Endothelial cell of umbilical vein (primary cell): ENCODE measurements at regions not wholly inside any gene's neighbourhood (a gene's known extent, or its start where the extent isn't known, plus 50 kb on each side); places are given as distances from the start of the nearest gene placed in this dataset.

ENCODE experiments used
- BruUV-seq: library from RNA; stranded (reverse); fragments of 400-500 nt; replicated peaks from 2 replicates; lab custom pipeline; 2021; lab: Mats Ljungman, UMichigan
- CTCF ChIA-PET: fragments of 300-600, 350-600 bp; sonication (Branson Sonifier 250); formaldehyde crosslinking; loops from one replicate; lab custom pipeline; 2021; ENCODE audit warnings: antibody characterized with exemption, inconsistent platforms; lab: Charles Lee
- POLR2A ChIA-PET: fragments of 300-600, 350-600 bp; sonication (Branson Sonifier 250); formaldehyde crosslinking; loops from one replicate; lab custom pipeline; 2021; ENCODE audit warnings: antibody characterized with exemption, inconsistent platforms; lab: Charles Lee
- DNase-seq: peaks from one replicate; pipeline ENCODE4 v3.0.0-alpha.2; 2011; ENCODE audit warnings: low read depth, low spot score
- FAIRE-seq: peaks from 2 replicates; lab custom pipeline; 2011; peaks lifted over from hg19 to GRCh38; lab: Jason Lieb, UNC
- H2AFZ ChIP-seq: 2 replicates; pipeline ENCODE4 v1.6.0; 2012; ENCODE audit warnings: low read depth, low read length, control low read depth, inconsistent platforms
- H3K27ac ChIP-seq: 2 replicates; pipeline ENCODE4 v1.5.1; 2011; ENCODE audit warnings: low read depth, mild to moderate bottlenecking, control low read depth, low read length, moderate library complexity; ENCODE audit not compliant: insufficient read depth
- H3K27me3 ChIP-seq, 2 experiments: 2 replicates each; pipeline versions ENCODE4 v1.6.0 to v1.6.1; 2011; ENCODE audit warnings: low read length in 2 of 2, mixed read lengths in 1 of 2; ENCODE audit not compliant: control insufficient read depth in 2 of 2, insufficient read depth in 2 of 2
- H3K36me3 ChIP-seq, 2 experiments: 2 replicates in 1 of 2; 3 replicates in 1 of 2; pipeline ENCODE4 v1.5.1; 2011; ENCODE audit warnings: low read length in 2 of 2, mild to moderate bottlenecking in 1 of 2, moderate library complexity in 1 of 2; ENCODE audit not compliant: control insufficient read depth in 2 of 2, insufficient read depth in 2 of 2; ENCODE audit errors: extremely low read depth in 1 of 2
- H3K4me1 ChIP-seq: 3 replicates; pipeline ENCODE4 v1.5.1; 2011; ENCODE audit warnings: mild to moderate bottlenecking, low read length; ENCODE audit not compliant: control insufficient read depth, insufficient read depth; ENCODE audit errors: extremely low read depth
- H3K4me2 ChIP-seq: 2 replicates; pipeline ENCODE4 v1.6.1; 2011; ENCODE audit warnings: low read length, control low read depth, mixed read lengths; ENCODE audit not compliant: insufficient read depth
- H3K4me3 ChIP-seq, 3 experiments: fragments of 200-600 bp in 1 of 3; sonication (generic), shearing (Covaris generic) in 1 of 3; replicated peaks in 1 of 3; 2 replicates each; pipeline ENCODE4 v1.5.1; 2011 to 2016; ENCODE audit warnings: control low read depth in 3 of 3, low read length in 3 of 3, mild to moderate bottlenecking in 2 of 3, inconsistent platforms in 1 of 3, low read depth in 1 of 3, moderate library complexity in 1 of 3; ENCODE audit not compliant: insufficient read depth in 1 of 3
- H3K79me2 ChIP-seq: 2 replicates; pipeline ENCODE4 v1.6.0; 2012; ENCODE audit warnings: low read length, inconsistent platforms; ENCODE audit not compliant: control insufficient read depth, insufficient read depth
- H3K9ac ChIP-seq: replicated peaks from 2 replicates; pipeline ENCODE3; 2011; ENCODE audit warnings: low read length, control low read depth; ENCODE audit not compliant: insufficient read depth; ENCODE audit errors: extremely low read depth
- H3K9me1 ChIP-seq: replicated peaks from 3 replicates; pipeline ENCODE4 v1.6.0; 2011; ENCODE audit warnings: mild to moderate bottlenecking, low read length; ENCODE audit not compliant: control insufficient read depth, insufficient read depth; ENCODE audit errors: extremely low read depth
- H3K9me3 ChIP-seq: replicated peaks from 2 replicates; pipeline ENCODE4 v1.5.1; 2012; ENCODE audit warnings: low read length, inconsistent platforms; ENCODE audit not compliant: control insufficient read depth, insufficient read depth
- H4K20me1 ChIP-seq: replicated peaks from 2 replicates; pipeline ENCODE3; 2011; ENCODE audit warnings: mild to moderate bottlenecking, low read length; ENCODE audit not compliant: control insufficient read depth, insufficient read depth; ENCODE audit errors: extremely low read depth
- EZH2 ChIP-seq: IDR thresholded peaks from 2 replicates; pipeline ENCODE4 v1.6.1; 2012; ENCODE audit warnings: borderline replicate concordance, low read depth, mild to moderate bottlenecking, moderate library complexity, low read length, inconsistent platforms; ENCODE audit not compliant: severe bottlenecking
- FOS ChIP-seq: IDR thresholded peaks from 2 replicates; pipeline ENCODE4 v1.6.1; 2011; ENCODE audit warnings: mild to moderate bottlenecking, low read length, moderate library complexity, borderline replicate concordance; ENCODE audit not compliant: insufficient read depth
- GATA2 ChIP-seq: IDR thresholded peaks from 2 replicates; pipeline ENCODE4 v1.7.0; 2011; ENCODE audit warnings: low read depth, mild to moderate bottlenecking, moderate library complexity, mixed read lengths, low read length; ENCODE audit not compliant: insufficient read length, insufficient read depth
- JUN ChIP-seq: IDR thresholded peaks from 2 replicates; pipeline ENCODE4 v1.6.1; 2011; ENCODE audit warnings: borderline replicate concordance, low read depth; ENCODE audit not compliant: insufficient read length, insufficient read depth
- MYC ChIP-seq: IDR thresholded peaks from one replicate; pipeline ENCODE4 v1.6.1; 2011; ENCODE audit warnings: mild to moderate bottlenecking, low read depth, low read length
- POLR2A ChIP-seq: IDR thresholded peaks from 2 replicates; pipeline ENCODE4 v1.6.1; 2012; ENCODE audit warnings: low read depth, mild to moderate bottlenecking, control low read depth, low read length
- POLR2AphosphoS5 ChIP-seq: IDR thresholded peaks from 2 replicates; pipeline ENCODE4 v1.6.1; 2012; ENCODE audit warnings: low read depth, mild to moderate bottlenecking, control low read depth, low read length, moderate library complexity; ENCODE audit not compliant: insufficient read depth
- dilution Hi-C: fragments of 300-500 bp; cut with MboI; formaldehyde crosslinking; loops from one replicate; pipeline ENCODE4 v1.15.0; 2019; ENCODE audit warnings: low sequenced_read_pairs; ENCODE audit not compliant: extremely low pct_ligation_motif_present
- intact Hi-C: fragments of 100-400 bp; cut with micrococcal nuclease; formaldehyde crosslinking; loops from one replicate; pipeline ENCODE4 v1.10.0; 2022
- TF ChIP-seq, protein P1 (sequence below), 2 donors: IDR thresholded peaks; 1 replicate in 1 of 2; 2 replicates in 1 of 2; pipeline ENCODE4 v1.5.1; 2011; ENCODE audit warnings: low read length in 2 of 2, mild to moderate bottlenecking in 2 of 2, moderate library complexity in 2 of 2, control low read depth in 1 of 2, inconsistent platforms in 1 of 2, low read depth in 1 of 2; ENCODE audit not compliant: insufficient read depth in 1 of 2; ENCODE audit errors: extremely low read depth in 1 of 2

DNA sequence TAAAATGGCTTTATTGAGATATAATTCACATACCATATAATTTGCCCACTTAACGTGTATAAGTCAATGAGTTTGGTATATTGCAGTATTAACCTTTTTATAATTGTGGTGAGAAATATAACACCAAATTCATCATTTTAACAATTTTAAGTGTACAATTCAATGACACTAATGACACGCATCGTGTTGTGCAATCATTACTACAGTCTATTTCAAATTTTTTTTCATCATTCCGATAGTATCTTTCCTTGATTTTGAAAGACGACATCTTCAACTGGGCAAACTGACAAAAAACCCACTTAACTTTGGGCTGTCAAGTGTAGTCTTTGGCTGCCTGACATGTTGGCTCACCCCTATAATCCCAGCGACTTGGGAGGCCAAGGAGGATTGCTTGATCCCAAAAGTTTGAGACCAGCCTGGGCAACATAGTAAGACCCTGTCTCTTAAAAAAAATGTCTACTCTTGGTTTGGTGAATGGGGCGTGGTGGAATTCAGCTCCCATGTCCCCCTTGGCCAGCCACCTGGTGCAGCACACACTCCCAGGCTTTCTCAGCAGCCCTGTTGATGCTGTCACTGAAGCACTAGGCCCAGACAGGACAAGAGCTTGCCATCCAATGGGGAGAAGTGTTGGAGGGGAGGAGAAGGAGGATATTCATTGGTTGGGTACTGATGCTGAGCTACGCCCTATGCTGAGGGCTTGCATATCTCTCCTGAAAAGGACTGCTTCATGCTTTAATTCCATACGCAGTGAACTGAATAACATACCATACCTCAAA is 150.5 kb downstream of the CD83 start:
- H2AFZ ChIP-seq = no peak overlapping the region
- H3K36me3 ChIP-seq = no peaks in the 10 kb centered on the region
- FAIRE-seq (no peak), DNase-seq (no peak)
- H3K27me3 ChIP-seq = no peaks in the 10 kb centered on the region
- no peak overlapping the region for H3K4me3 ChIP-seq
- no peak overlapping the region for H3K4me2 ChIP-seq
- no peaks in the 10 kb centered on the region for H3K9me1 ChIP-seq
- H3K79me2 ChIP-seq = no peaks in the 10 kb centered on the region
- no peaks in the 10 kb centered on the region for H4K20me1 ChIP-seq
- H3K4me1 ChIP-seq = no peaks in the 10 kb centered on the region
- intact Hi-C loops = no loop called here
- dilution Hi-C loops = no loop called here
- H3K27ac ChIP-seq = no peak overlapping the region
- POLR2A ChIA-PET = no interaction called here
- H3K9me3 ChIP-seq = peaks cover 5% of the 10 kb centered on the region
- CTCF ChIA-PET = no interaction called here
- no peak for TF ChIP-seq EZH2
- TF ChIP-seq, protein P1, sequence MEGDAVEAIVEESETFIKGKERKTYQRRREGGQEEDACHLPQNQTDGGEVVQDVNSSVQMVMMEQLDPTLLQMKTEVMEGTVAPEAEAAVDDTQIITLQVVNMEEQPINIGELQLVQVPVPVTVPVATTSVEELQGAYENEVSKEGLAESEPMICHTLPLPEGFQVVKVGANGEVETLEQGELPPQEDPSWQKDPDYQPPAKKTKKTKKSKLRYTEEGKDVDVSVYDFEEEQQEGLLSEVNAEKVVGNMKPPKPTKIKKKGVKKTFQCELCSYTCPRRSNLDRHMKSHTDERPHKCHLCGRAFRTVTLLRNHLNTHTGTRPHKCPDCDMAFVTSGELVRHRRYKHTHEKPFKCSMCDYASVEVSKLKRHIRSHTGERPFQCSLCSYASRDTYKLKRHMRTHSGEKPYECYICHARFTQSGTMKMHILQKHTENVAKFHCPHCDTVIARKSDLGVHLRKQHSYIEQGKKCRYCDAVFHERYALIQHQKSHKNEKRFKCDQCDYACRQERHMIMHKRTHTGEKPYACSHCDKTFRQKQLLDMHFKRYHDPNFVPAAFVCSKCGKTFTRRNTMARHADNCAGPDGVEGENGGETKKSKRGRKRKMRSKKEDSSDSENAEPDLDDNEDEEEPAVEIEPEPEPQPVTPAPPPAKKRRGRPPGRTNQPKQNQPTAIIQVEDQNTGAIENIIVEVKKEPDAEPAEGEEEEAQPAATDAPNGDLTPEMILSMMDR (IDR thresholded peaks at IDR 0.05; ENCODE audit: extremely low read depth in 1 of 2, insufficient read depth in 1 of 2, low read depth in 1 of 2, low read length in 2 of 2) = no peak
- no peak for TF ChIP-seq FOS
- no peak for TF ChIP-seq MYC
- no peak for TF ChIP-seq POLR2AphosphoS5
- no peak for TF ChIP-seq GATA2
- no peak for TF ChIP-seq POLR2A
- TF ChIP-seq JUN = no peak
- no TSS peak for BruUV-seq
- H3K9ac ChIP-seq = no peak overlapping the region
